Transverse colon (tissue), 4 donors: ENCODE measurements at regions not wholly inside any gene's neighbourhood (a gene's known extent, or its start where the extent isn't known, plus 50 kb on each side); places are given as distances from the start of the nearest gene placed in this dataset.

Source experiments
- CTCF ChIP-seq, 5 experiments: fragments of 200-600 bp in 3 of 5; fragments of 450-650 bp in 2 of 5; sonication (generic) in 3 of 5; IDR thresholded peaks; 1 replicate in 2 of 5; 2 replicates in 3 of 5; pipeline ENCODE4 v1.5.1; 2016 to 2017; ENCODE audit warnings: antibody characterized with exemption in 5 of 5, inconsistent platforms in 3 of 5, mild to moderate bottlenecking in 2 of 5, moderate library complexity in 1 of 5
- POLR2A ChIP-seq: fragments of 450-650 bp; IDR thresholded peaks from one replicate; pipeline ENCODE4 v1.6.1; 2016; ENCODE audit warnings: antibody characterized with exemption, mild to moderate bottlenecking, moderate library complexity
- POLR2AphosphoS5 ChIP-seq, 3 donors: sonication (generic); formaldehyde crosslinking; IDR thresholded peaks; one replicate each; pipeline ENCODE4 v1.6.1; 2016; ENCODE audit warnings: antibody characterized with exemption in 3 of 3

- no peak for TF ChIP-seq POLR2A
- no peak for TF ChIP-seq POLR2AphosphoS5 (IDR thresholded peaks at IDR 0.05)
- no peak for TF ChIP-seq CTCF (IDR thresholded peaks at IDR 0.05)
Observed at GRCh38 chr22:48171271-48171691, 1408.8 kb downstream of the TBC1D22A start.
